HG02970 (cell line): ENCODE measurements at regions not wholly inside any gene's neighbourhood (a gene's known extent, or its start where the extent isn't known, plus 50 kb on each side); places are given as distances from the start of the nearest gene placed in this dataset.
"Not testable (repeated sequence)": the region's sequence is repeated elsewhere in the genome, so short reads cannot be mapped to it uniquely, and the experiment has no call there.

Source experiments
- ATAC-seq: cut with Tn5 transposase; IDR thresholded peaks from one replicate; pipeline ENCODE4 v1.9.1; 2021; ENCODE audit warnings: mild to moderate bottlenecking, moderate library complexity, moderate number of reproducible peaks; ENCODE audit not compliant: unreplicated experiment, low FRiP score

DNA sequence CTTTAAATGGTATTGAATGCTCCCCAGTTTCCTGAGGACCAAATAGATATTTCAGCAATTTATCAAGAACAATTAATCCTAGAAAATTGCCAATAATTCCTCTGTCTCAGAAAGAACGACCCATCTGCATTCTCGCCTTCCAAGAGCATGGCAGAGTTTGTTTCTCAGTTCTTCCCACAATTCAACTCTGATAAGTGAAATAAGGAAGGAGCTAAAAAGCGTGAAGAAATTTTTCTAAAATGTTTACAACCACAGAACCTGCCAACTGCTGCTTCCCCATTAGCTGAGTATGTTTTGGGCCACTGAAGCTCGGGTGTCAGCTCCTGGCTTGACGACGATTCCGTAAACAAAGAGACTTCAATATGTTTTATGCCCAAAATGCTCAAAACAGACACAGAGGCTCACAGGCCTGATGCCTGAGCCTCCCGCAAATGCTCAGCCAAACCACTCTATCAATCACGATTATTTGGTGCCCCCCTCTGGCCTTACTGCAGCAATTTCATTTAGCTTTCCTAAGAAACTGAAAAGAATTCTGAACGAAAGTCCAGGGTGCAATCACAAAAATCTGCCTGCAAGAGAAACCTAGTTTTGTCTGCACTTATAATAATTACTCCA lies 259.2 kb upstream of the CCDC54 start:
- ATAC-seq, result no peak

DNA sequence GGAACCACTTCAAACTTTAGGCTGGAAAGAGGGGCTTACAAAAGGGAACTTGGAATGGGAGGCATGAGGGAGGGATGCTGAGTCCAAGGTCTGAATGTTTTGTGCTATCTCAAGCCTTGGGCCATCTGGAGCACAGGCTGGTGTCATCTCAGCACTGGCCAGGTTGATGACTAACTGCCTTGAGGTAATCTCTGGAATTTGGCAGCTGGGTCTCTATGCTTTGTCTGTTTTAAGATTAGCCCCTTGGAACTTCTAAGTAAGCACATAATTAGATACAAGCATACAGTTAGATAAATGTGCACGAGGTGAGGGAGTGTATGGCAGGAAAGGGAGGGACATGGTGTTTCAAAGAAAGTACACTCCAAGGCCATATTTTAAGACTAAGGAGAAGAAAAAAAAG lies 252.4 kb upstream of the CCDC54 start:
- no peak for ATAC-seq

DNA sequence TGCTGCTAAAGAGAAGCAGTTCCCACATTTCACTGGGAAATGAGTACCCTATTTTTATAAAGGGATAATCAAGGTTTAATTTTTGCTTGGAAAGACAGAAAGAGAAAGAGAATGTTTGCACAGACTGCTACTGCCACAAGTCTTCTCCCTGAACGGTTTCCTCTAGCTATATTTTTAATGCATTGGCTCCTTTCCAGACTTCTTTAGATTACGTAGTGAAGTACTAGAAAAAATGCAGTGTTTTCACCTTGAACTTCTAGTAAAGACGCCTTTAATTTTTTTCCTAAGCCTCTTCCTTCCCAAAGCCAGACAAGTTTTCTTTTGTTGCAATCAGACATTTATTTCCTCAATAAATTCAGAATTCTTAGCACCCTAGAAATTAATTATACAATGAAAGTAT lies 248.3 kb upstream of the CCDC54 start:
- no peak for ATAC-seq

DNA sequence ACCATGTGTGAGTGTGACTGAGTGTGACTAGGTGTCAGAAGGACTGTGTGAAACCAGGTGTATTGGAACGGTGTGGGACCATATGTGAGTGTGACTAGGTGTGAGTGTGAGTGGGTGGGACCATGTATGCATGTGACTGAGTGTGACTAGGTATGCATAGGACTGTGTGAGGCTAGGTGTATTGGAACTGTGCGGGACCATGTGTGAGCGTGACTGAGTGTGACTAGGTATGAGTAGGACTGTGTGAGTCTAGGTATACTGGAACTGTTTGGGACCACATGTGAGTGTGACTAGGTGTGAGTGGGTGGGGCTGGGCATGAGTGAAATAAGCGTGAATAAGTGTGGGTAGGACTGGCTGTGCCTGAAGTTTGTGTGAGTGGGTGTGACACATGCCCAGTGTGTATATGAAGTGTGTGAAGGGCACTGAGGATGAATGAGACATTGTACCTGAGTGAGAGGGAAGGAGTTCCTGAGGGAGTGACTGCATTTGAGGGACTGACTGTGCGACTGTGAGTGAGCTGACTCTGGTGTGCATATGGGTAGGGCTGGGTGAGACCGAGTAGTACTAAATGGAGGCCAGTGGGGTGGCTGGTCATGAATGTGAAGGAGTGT lies 247.0 kb upstream of the CCDC54 start:
- ATAC-seq, result no peak

DNA sequence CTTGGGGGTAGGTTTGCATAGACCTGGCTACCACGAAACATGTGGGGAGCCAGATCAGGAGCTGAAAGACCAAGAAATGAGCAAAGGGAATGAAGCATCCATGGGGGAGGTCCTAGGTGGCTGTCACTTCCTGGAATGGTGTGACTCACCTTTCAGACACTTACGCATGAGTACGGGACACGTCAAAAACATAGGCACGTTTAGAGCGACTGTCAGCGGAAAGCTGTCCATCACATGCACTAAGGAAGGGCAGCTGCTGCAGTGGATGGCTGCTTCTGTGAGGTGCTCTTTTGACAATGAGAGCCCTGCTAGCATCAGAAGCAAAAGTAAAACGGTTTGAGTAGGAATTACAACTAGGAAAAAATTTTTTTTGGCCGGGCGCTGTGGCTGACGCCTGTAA lies 244.6 kb upstream of the CCDC54 start:
- no peak for ATAC-seq

DNA sequence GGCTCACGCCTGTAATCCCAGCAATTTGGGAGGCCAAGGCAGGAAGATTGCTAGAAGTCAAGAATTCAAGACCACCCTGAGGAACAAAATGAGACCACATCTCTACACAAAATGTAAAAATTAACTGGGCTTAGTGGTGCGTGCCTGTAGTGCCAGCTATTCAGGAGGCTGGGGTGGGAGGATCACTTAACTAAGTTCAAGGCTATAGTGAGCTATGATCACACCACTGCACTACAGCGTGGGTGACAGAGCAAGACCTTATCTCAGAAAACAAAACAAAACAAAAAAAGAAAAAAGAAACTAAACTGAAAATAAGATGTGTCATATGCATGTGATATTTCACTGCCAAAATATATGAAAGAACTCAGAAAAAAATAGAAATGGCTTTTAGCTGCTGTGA lies 243.3 kb upstream of the CCDC54 start:
- ATAC-seq, result no peak

DNA sequence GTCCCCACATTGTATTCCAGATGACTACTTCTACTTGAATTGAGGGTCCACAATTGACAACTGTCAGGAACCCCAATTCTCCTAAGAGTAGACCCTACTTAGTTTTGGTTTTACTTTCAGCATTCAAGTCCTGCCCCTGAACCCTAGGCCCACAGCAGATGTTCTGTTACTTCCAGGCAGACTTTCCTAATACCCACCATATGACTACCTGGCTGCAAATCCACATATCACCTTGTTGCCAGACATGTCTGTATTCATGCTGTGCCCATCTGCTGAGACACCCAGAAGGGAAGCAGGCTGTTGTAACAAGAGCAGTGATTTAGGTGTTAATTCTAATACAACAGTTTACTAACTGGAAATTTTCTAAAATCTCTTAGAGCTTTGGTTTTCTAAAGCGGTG lies 235.1 kb upstream of the CCDC54 start:
- no peak for ATAC-seq

DNA sequence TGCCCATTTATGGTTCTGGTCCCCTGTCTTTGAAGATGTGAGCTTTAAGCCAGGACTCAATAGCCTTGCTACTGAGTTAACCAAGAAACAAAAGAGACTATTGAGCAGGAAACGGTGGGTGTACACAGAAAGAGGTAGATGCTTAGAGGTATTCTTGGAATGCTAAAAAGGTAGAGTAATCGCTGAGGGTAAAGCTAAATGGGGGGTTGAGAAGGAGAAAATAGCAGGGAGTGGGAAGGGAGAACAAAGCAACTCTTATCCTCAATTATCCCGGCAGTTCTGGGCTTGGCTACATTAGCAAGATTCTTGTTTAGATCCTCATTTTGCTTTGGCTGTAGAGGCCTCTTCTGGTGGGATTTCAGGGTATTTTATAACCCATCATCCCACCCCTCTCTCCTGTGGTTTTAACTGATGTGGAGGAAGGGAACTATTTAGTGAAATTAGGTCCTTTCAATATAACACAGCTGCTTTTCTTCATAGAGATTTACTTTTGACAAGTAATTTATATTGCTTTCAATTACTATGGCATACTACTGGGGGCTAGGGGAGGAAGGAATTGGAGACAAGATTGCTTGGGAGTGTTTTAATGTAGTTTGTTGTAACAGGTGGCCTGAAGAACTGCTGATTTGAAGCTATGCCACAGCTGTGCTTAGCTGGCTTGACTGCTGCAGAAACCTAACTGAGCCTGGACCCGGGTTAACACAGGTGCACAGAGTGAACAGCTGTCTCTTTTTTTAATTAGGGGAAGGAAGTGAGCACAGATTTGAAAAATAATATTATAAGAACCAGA lies 234.3 kb upstream of the CCDC54 start:
- no peak for ATAC-seq

DNA sequence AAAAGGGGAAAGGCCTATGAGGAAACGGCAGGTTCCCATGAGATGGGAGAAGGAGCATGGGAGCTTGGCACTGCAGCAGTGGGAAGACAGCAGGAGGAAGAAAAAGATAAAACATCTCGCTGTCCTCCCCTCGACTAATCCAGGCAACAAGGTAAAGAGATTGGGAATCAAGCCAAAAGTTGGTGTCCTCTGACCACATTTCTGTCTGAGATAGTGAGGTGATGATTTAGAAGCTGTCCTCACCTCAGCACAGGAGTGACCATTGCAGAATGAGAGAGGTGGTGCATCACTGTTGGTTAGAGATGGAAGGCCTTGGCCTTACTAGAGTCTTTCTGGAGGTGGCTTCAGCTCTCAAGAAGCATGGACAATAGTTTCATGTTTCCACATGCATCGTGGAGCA lies 226.6 kb upstream of the CCDC54 start:
- ATAC-seq, result no peak

DNA sequence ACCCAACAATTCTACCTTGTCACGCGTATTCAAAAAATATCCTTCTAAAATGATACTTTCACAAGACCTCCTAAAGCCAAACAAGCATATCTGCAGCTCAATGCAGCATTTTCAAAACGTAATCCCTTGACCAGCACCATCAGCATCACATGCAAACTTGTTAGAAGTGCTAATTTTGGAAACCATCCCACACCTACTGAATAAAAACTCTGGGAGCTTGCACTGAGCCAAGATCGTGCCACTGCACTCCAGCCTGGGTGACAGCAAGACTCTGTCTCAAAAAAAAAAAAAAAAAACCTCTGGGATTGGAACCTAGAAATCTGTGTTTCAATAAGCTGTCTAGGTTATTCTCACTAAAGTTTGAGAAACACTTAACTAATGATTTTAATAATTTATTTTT lies 223.3 kb upstream of the CCDC54 start:
- no peak for ATAC-seq

DNA sequence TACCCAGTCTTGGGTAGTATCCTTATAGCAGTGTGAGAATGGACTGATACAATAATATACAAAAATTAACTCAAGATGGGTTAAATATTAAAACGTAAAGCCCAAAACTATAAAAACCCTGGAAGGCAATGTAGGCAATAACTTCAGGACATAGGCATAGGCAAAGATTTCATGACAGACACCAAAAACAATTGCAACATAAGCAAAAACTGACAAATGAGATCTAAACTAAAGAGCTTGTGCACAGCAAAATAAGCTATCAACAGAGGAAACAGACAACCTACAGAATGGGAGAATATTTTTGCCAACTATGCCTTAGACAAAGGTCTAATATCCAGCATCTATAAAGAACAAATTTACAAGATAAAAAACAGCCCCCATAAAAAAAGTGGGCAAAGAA lies 204.8 kb upstream of the CCDC54 start:
- no peak for ATAC-seq

DNA sequence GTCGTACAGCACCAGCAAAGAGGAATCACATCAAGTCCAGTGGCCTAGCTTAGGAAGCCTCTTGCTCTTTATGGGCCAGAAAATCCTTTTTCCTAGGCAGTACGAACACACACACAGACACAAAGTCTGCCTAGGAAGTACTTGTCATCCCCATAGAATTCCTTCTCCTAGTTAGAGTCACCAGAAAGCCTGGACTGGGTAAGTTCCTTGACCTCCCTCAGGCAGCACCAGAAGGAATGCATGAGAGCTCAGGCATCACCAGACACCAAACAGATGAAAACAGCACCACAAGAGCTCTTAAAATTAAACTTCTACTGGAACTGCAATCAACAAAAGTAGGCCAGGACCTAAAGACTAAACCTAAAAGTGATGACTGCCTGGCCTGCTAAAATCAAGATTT lies 192.9 kb upstream of the CCDC54 start:
- no peak for ATAC-seq

DNA sequence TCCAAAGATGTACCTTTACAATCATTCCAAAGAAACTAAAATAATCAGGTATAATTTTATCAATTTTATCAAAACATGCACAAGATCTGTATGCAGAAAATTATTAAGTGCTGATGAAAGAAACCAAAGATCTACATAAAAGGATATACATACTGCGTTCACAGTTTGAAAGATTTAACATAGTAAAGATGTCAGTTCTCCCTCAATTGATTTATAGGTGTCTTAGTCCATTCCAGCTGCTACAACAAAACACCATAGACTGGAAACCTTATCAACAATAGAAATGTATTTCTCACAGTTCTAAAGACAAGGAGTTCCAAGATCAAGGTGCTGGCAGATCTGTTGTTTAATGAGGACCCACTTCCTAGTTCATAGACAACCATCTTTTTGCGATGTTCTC lies 189.0 kb upstream of the CCDC54 start:
- ATAC-seq, result no peak

DNA sequence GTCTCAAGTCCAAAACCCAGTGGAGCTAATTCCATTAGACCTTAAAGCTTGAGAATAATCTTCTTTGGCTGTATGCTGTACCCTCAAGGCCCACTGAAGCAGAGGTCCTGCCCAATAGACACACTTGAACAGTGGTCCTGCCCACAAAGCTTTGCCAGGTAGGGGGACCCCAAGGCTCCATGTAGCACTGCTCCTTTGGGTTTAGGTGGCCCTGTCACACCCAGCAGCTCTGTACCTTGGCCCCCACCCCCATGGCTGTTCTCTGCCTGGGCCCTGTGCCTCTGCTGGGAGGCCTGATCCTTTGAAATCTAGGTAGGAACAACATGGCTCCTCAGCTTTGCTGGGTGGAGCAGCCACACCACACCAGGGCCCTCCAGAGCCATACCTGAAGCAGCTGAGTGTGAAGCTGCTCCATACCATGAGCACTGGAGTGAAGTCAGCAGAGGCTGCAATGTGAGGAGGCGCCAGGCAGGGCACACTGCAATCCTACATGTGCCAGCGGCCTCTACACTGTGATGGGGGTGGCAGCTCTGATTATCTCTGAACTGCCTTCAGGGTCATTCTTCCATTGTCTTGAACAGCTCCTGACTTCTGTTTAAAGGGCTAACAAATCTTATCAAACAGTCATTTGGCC lies 188.0 kb upstream of the CCDC54 start:
- no peak for ATAC-seq

DNA sequence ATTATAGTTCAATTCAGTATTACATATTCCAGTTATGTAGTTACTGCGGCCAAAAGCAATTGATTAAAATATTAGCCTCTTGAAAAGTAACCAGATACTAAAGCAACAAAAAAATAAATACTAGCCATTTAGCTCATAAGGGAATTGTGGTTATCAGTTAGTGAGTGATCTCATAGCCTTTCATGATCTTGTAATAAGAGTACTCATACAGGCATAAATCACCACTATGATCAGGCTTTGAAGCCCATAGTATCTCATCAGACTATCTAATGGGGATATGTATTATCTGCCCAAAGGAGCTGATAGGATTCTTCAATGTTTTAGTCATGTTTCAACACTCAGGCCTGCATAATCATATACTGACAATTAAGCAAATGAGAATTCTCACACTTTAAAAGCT lies 184.1 kb upstream of the CCDC54 start:
- ATAC-seq, result no peak

DNA sequence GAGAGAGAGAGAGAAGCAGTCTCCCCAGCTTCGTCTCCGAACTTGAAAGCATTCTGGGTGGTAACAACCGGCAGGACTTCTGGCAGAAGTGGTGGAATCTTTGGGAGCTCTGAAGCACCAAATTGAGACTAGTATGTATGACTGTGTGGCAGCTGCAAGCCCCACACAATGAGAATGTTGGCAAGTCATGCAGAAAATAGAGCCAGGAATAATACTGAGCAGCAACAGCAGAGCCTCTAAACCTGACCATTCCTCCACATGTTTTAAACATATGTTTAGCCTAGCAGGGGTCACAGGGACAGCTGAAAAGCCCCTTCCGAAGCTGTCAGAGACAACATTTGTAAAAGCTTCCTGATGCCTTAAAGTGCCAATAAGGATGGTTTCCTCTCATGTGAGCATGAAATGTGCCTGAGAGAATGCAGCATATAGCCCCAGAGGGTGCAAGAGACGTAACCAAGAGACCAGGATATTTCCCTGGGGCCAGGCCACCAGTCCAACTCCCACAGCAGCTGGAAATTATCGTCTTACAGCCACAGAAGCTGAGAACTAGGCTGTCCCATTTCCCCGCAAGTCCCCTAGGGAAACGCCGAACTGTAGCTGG lies 178.6 kb upstream of the CCDC54 start:
- no peak for ATAC-seq

DNA sequence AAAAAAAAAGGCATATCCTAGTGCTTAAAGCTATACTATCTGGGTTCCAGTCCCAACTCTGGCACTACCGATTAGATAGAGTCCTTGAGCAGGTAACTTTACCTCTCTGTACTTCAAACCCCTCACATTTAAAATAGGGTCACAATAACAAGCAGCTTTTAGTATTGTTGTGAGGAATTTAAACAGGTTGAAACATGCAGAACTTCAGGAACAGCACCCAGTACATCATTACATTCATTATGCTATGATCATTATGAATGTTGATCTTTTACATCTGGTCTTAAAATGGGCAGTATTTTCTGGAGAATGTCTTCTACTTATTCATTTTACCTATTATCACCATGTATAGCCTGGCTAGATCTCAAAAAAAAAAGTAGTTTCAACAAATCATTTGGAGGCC lies 176.1 kb upstream of the CCDC54 start:
- no peak for ATAC-seq

DNA sequence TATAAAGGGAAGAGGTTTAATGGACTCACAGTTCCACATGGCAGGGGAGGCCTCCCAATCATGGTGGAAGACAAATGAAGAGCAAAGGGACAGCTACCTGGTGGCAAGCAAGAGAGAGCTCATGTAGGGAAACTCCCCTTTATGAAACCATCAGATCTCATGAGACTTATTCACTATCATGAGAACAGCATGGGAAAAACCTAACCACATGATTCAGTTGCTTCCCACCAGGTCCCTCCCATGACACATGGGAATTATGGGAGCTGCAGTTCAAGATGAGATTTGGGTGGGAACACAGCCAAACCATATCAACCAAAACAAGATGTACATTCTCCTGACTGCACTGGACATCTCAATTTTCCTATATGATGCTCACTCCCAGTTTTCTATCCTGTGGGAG lies 174.4 kb upstream of the CCDC54 start:
- not testable (repeated sequence) for ATAC-seq

DNA sequence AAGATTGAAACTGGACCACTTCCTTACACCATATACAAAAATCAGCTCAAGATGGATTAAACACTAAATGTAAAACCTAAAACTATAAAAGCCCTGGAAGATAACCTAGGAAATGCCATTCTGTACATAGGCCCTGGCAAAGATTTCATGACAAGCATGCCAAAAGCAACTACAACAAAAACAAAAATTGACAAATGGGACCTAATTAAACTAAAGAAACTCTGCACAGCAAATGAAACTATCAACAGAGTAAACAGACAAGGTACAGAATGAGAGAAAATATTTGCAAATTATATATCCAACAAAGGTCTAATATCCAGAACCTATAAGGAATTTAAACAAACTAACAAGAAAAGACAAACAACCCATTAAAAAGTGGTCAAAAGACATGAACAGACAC lies 173.1 kb upstream of the CCDC54 start:
- no peak for ATAC-seq

DNA sequence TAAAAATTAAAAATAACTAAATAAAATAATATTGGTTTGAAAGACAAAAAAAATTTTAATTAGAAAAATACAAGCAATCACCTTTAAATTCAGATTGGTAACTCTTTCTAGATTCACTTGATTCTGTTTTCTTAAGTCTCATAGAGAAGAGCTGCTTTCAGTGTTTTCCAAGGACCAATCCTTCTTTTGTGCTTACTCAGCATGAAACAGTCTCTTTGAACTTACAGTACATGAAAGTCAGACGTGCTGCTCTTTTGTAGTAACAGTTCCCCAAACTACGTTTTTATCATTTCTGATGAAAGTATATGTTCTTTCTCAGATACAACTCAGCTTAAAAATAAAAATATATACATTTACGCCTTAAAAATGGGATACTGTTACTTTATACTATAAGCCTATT lies 171.9 kb upstream of the CCDC54 start:
- no peak for ATAC-seq

DNA sequence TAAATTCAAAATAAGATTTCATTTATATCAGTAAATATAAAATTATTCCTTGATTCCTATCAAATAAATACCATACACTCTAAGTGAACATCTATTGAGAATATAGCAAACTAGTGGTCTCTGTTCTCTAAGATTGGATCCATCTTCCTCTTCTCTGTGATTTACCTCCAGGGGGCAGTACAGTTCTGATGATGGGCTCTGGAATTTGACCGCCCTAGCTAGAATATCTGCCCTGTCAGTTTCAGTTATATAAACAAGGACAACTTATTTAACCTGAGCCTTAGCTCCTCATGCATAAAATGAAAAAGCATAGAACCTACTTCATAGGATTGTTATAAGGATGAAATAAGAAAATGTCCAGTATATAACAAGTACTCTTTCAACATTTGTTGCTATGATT lies 171.1 kb upstream of the CCDC54 start:
- no peak for ATAC-seq
